GM06990 (cell line): ENCODE measurements at regions not wholly inside any gene's neighbourhood (a gene's known extent, or its start where the extent isn't known, plus 50 kb on each side); places are given as distances from the start of the nearest gene placed in this dataset.
"Not testable (repeated sequence)": the region's sequence is repeated elsewhere in the genome, so short reads cannot be mapped to it uniquely, and the experiment has no call there.

Source experiments
- DNase-seq: peaks from one replicate; pipeline ENCODE4 v3.0.0-alpha.2; 2011; ENCODE audit not compliant: insufficient read length; ENCODE audit errors: extremely low read depth
- H3K27me3 ChIP-seq: replicated peaks from 2 replicates; pipeline ENCODE4 v1.6.0; 2011; ENCODE audit warnings: low read length; ENCODE audit not compliant: control insufficient read depth, insufficient read depth
- H3K36me3 ChIP-seq: 2 replicates; pipeline ENCODE4 v1.5.1; 2011; ENCODE audit warnings: low read length; ENCODE audit not compliant: control insufficient read depth, insufficient read depth
- H3K4me3 ChIP-seq: replicated peaks from 2 replicates; pipeline ENCODE4 v1.5.1; 2011; ENCODE audit warnings: low read depth, mild to moderate bottlenecking, control low read depth, low read length

DNA sequence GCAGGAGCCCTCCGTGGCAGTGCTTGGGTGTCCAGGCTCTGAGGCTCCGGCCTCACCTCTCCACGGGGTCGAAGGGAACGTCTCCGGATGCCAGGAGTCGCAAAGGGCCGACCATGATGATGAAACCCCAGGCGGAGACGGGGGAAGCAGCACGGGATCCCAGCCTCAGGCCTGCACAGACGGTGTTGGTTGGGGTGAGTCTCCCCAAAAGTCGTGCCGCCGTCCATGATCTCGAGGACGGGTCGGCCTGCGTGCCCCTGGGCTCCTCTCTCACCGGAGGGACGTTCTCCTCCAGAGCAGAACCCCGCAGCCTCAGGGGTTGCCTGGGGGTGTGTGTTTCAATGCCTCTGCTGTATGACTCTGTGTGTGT, 100.6 kb upstream of the FOXD4L5 start:
- not testable (repeated sequence) for DNase-seq, H3K36me3 ChIP-seq, H3K27me3 ChIP-seq, H3K4me3 ChIP-seq

GRCh38 chr9:65384759-65385654, 100.0 kb upstream of the FOXD4L5 start:
- not testable (repeated sequence) for DNase-seq, H3K4me3 ChIP-seq, H3K36me3 ChIP-seq, H3K27me3 ChIP-seq

GRCh38 chr9:65384066-65384465, 99.1 kb upstream of the FOXD4L5 start:
- H3K36me3 ChIP-seq, H3K27me3 ChIP-seq, DNase-seq: not testable (repeated sequence)
- H3K4me3 ChIP-seq = peak overlapping the region; percentile 31

- not testable (repeated sequence) for DNase-seq
These were observed 98.6 kb upstream of the FOXD4L5 start for GRCh38 chr9:65383646-65384045.

GRCh38 chr9:65382701-65383318, 97.8 kb upstream of the FOXD4L5 start:
- H3K27me3 ChIP-seq, H3K36me3 ChIP-seq, H3K4me3 ChIP-seq: not testable (repeated sequence)
- DNase-seq = peak; percentile 20

More at GRCh38 chr9:65383646-65384045, 98.6 kb upstream of the FOXD4L5 start:
- H3K4me3 ChIP-seq, H3K27me3 ChIP-seq, H3K36me3 ChIP-seq: not testable (repeated sequence)
